PC-9 (cell line): ENCODE measurements at regions not wholly inside any gene's neighbourhood (a gene's known extent, or its start where the extent isn't known, plus 50 kb on each side); places are given as distances from the start of the nearest gene placed in this dataset.

ENCODE experiments used
- CTCF ChIP-seq: fragments of 200-600 bp; sonication (generic); conservative IDR thresholded peaks from 2 replicates; pipeline ENCODE4 v1.6.1; 2017; ENCODE audit warnings: mixed run types, antibody characterized with exemption, mild to moderate bottlenecking, moderate library complexity
- EZH2 ChIP-seq: fragments of 200-600 bp; sonication (generic); IDR thresholded peaks from 2 replicates; pipeline ENCODE4 v1.8.0; 2017; ENCODE audit warnings: antibody characterized with exemption, low read depth

DNA sequence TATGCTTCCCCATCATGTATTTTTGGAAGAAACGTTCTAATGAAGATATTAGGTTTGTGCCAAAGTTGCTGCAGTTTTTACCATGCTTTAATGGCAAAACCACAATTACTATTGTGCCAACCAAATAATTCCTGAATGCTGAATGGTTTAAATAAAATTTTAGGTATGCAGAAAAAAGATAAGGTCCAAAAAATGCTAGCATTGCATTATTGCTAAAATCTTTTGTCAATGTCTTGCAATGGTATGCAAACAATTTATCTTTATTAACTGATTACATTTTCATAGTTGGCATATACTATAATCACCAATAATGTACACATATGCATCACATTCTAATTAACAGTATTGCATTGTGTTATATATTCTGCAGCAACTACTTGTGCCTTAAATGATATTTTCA is 1657.4 kb upstream of the IGFBP7 start:
- TF ChIP-seq CTCF, result no peak
- no peak for TF ChIP-seq EZH2
